ENCODE measurements at regions not wholly inside any gene's neighbourhood (a gene's known extent, or its start where the extent isn't known, plus 50 kb on each side); places are given as distances from the start of the nearest gene placed in this dataset.
A peak's percentile ranks its signal among the peaks of the same experiment; 100 is the strongest.

GRCh38 chr12:11549119-11549518, 100.4 kb upstream of the ETV6 start:
- H3K36me3 Mint-ChIP-seq: no peaks in the 10 kb centered on the region
- no peak for ATAC-seq
- H3K27ac Mint-ChIP-seq: no peak overlapping the region
- no peaks in the 10 kb centered on the region for H3K9me3 Mint-ChIP-seq
- no peak for DNase-seq (ENCODE audit: low spot score in 2 of 2)
- H3K4me1 Mint-ChIP-seq: peaks cover 18% of the 10 kb centered on the region
- no peak overlapping the region for H3K4me3 Mint-ChIP-seq

GRCh38 chr12:11553871-11554533, 95.5 kb upstream of the ETV6 start:
- H3K4me1 Mint-ChIP-seq: peaks cover 7% of the 10 kb centered on the region
- ATAC-seq (peak; percentile 70), DNase-seq (ENCODE audit: low spot score in 2 of 2) (peak in 1 of 2 donors; percentile 64)
- H3K9me3 Mint-ChIP-seq: no peaks in the 10 kb centered on the region
- H3K4me3 Mint-ChIP-seq: no peak overlapping the region
- no peaks in the 10 kb centered on the region for H3K36me3 Mint-ChIP-seq
- no peak overlapping the region for H3K27ac Mint-ChIP-seq

GRCh38 chr12:11555195-11555594, 94.3 kb upstream of the ETV6 start:
- ATAC-seq (no peak), DNase-seq (ENCODE audit: low spot score in 2 of 2) (no peak)
- H3K9me3 Mint-ChIP-seq: no peaks in the 10 kb centered on the region
- H3K4me3 Mint-ChIP-seq: no peak overlapping the region
- no peak overlapping the region for H3K27ac Mint-ChIP-seq
- H3K36me3 Mint-ChIP-seq: no peaks in the 10 kb centered on the region
- peaks cover 7% of the 10 kb centered on the region for H3K4me1 Mint-ChIP-seq

GRCh38 chr12:11555743-11556625, 93.5 kb upstream of the ETV6 start:
- Mint-ChIP-seq H3K9me3 (no peaks in the 10 kb centered on the region), H3K36me3 (no peaks in the 10 kb centered on the region), H3K4me3 (no peak overlapping the region), H3K27ac (no peak overlapping the region), H3K4me1 (peaks cover 7% of the 10 kb centered on the region)
- DNase-seq (ENCODE audit: low spot score in 2 of 2) (no peak), ATAC-seq (peak; percentile 52)

- H3K4me3 Mint-ChIP-seq: no peak overlapping the region
- no peaks in the 10 kb centered on the region for H3K36me3 Mint-ChIP-seq
- ATAC-seq (no peak), DNase-seq (ENCODE audit: low spot score in 2 of 2) (no peak)
- H3K4me1 Mint-ChIP-seq: peaks cover 7% of the 10 kb centered on the region
- H3K27ac Mint-ChIP-seq: no peak overlapping the region
- H3K9me3 Mint-ChIP-seq: no peaks in the 10 kb centered on the region
Measured at GRCh38 chr12:11556682-11557081, 92.8 kb upstream of the ETV6 start.

GRCh38 chr12:11559626-11560340, 89.7 kb upstream of the ETV6 start:
- ATAC-seq: no peak
- no peaks in the 10 kb centered on the region for H3K9me3 Mint-ChIP-seq
- H3K4me3 Mint-ChIP-seq: no peak overlapping the region
- H3K36me3 Mint-ChIP-seq: no peaks in the 10 kb centered on the region
- no peak for DNase-seq (ENCODE audit: low spot score in 2 of 2)
- no peaks in the 10 kb centered on the region for H3K4me1 Mint-ChIP-seq
- no peak overlapping the region for H3K27ac Mint-ChIP-seq

- no peak for ATAC-seq
- no peaks in the 10 kb centered on the region for H3K4me1 Mint-ChIP-seq
- H3K9me3 Mint-ChIP-seq: no peaks in the 10 kb centered on the region
- H3K27ac Mint-ChIP-seq: no peak overlapping the region
- no peaks in the 10 kb centered on the region for H3K36me3 Mint-ChIP-seq
- no peak for DNase-seq (ENCODE audit: low spot score in 2 of 2)
- no peak overlapping the region for H3K4me3 Mint-ChIP-seq
Measured at GRCh38 chr12:11561411-11561810, 88.1 kb upstream of the ETV6 start.

GRCh38 chr12:11563785-11564739, 85.4 kb upstream of the ETV6 start:
- H3K27ac Mint-ChIP-seq: no peak overlapping the region
- H3K4me3 Mint-ChIP-seq: no peak overlapping the region
- ATAC-seq: no peak

GRCh38 chr12:11564984-11565651, 84.4 kb upstream of the ETV6 start:
- no peak overlapping the region for H3K27ac Mint-ChIP-seq
- H3K4me1 Mint-ChIP-seq: no peaks in the 10 kb centered on the region
- DNase-seq (ENCODE audit: low spot score in 2 of 2) (no peak), ATAC-seq (peak; percentile 24)
- H3K36me3 Mint-ChIP-seq: no peaks in the 10 kb centered on the region
- no peak overlapping the region for H3K4me3 Mint-ChIP-seq
- H3K9me3 Mint-ChIP-seq: no peaks in the 10 kb centered on the region

More at GRCh38 chr12:11563785-11564739, 85.4 kb upstream of the ETV6 start:
- no peaks in the 10 kb centered on the region for H3K36me3 Mint-ChIP-seq
- no peaks in the 10 kb centered on the region for H3K4me1 Mint-ChIP-seq
- no peaks in the 10 kb centered on the region for H3K9me3 Mint-ChIP-seq
- DNase-seq (ENCODE audit: low spot score in 2 of 2): no peak

GRCh38 chr12:11565752-11566151, 83.7 kb upstream of the ETV6 start:
- Mint-ChIP-seq H3K36me3 (no peaks in the 10 kb centered on the region), H3K27ac (no peak overlapping the region), H3K4me3 (no peak overlapping the region), H3K4me1 (no peaks in the 10 kb centered on the region), H3K9me3 (no peaks in the 10 kb centered on the region)
- ATAC-seq (peak; percentile 40), DNase-seq (ENCODE audit: low spot score in 2 of 2) (no peak)

- ATAC-seq (no peak), DNase-seq (ENCODE audit: low spot score in 2 of 2) (no peak)
- Mint-ChIP-seq H3K4me1 (no peaks in the 10 kb centered on the region), H3K36me3 (no peaks in the 10 kb centered on the region), H3K9me3 (no peaks in the 10 kb centered on the region), H3K4me3 (no peak overlapping the region), H3K27ac (no peak overlapping the region)
Measured at GRCh38 chr12:11568155-11568761, 81.2 kb upstream of the ETV6 start.

GRCh38 chr12:11568762-11569478, 80.6 kb upstream of the ETV6 start:
- no peak overlapping the region for H3K4me3 Mint-ChIP-seq
- H3K4me1 Mint-ChIP-seq: no peaks in the 10 kb centered on the region
- DNase-seq (ENCODE audit: low spot score in 2 of 2) (no peak), ATAC-seq (no peak)
- H3K27ac Mint-ChIP-seq: peak overlapping the region; percentile 48
- H3K36me3 Mint-ChIP-seq: no peaks in the 10 kb centered on the region
- H3K9me3 Mint-ChIP-seq: no peaks in the 10 kb centered on the region

GRCh38 chr12:11569716-11570115, 79.8 kb upstream of the ETV6 start:
- no peak overlapping the region for H3K4me3 Mint-ChIP-seq
- H3K4me1 Mint-ChIP-seq: no peaks in the 10 kb centered on the region
- ATAC-seq (no peak), DNase-seq (ENCODE audit: low spot score in 2 of 2) (no peak)
- H3K9me3 Mint-ChIP-seq: no peaks in the 10 kb centered on the region
- H3K36me3 Mint-ChIP-seq: no peaks in the 10 kb centered on the region
- H3K27ac Mint-ChIP-seq: no peak overlapping the region

All from stimulated activated effector memory CD8-positive, alpha-beta T cell treated with anti-CD3 and anti-CD28 coated beads, Interleukin-12 subunit alpha, Interleukin-12 subunit beta, amount 100 ng/mL, for 72 hours (primary cell).